ENCODE measurements at regions not wholly inside any gene's neighbourhood (a gene's known extent, or its start where the extent isn't known, plus 50 kb on each side); places are given as distances from the start of the nearest gene placed in this dataset.

DNA sequence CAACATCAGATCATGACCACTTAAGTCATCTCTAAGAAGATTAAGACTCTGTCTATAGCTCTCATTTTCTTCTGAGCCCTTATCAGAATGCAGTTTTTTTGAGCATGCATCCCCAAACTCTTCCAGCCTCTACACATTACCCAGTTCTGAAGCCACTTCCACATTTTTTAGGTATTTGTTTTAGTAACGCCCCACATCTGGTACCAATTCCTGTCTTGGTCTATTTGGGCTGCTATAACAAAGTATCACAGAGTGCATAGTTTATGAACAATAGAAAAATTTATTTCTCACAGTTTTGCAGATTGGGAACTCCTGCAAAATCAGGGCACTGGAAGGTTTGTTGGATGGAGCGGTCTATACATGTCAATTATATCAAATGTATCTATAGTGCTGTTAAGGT, 107.7 kb upstream of the KCND2 start:
- Mint-ChIP-seq H3K27ac (ENCODE audit: unreplicated experiment) (no peak overlapping the region), H3K4me1 (ENCODE audit: low read depth, unreplicated experiment) (no peaks in the 10 kb centered on the region), H3K36me3 (ENCODE audit: unreplicated experiment) (no peaks in the 10 kb centered on the region), H3K27me3 (ENCODE audit: unreplicated experiment) (no peaks in the 10 kb centered on the region), H3K4me3 (ENCODE audit: unreplicated experiment) (no peak overlapping the region), H3K9me3 (ENCODE audit: unreplicated experiment) (no peaks in the 10 kb centered on the region)
- TF ChIP-seq, protein P1, sequence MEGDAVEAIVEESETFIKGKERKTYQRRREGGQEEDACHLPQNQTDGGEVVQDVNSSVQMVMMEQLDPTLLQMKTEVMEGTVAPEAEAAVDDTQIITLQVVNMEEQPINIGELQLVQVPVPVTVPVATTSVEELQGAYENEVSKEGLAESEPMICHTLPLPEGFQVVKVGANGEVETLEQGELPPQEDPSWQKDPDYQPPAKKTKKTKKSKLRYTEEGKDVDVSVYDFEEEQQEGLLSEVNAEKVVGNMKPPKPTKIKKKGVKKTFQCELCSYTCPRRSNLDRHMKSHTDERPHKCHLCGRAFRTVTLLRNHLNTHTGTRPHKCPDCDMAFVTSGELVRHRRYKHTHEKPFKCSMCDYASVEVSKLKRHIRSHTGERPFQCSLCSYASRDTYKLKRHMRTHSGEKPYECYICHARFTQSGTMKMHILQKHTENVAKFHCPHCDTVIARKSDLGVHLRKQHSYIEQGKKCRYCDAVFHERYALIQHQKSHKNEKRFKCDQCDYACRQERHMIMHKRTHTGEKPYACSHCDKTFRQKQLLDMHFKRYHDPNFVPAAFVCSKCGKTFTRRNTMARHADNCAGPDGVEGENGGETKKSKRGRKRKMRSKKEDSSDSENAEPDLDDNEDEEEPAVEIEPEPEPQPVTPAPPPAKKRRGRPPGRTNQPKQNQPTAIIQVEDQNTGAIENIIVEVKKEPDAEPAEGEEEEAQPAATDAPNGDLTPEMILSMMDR (IDR thresholded peaks at IDR 0.05; ENCODE audit: partially characterized antibody, unreplicated experiment), result no peak
- DNase-seq, result no peak

DNA sequence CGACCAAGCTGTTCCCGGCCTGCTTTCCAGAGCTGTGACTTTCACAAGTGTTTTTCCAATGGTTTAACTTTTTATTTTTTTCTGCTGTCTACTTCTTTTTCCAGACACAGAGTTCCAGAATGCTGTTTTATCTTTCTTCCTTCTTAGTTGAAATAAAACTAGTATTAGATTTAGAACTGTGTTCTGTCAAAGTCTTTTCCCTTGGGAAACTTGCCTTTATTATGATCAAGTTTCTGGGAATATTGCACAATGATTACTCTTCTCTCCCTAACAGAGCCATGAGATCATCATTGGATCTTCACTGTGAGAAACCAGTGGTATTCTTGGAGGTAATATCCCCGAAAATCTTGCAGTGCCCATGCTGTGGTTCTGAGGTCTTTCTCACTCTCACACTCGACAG, 104.9 kb upstream of the KCND2 start:
- no peak for DNase-seq
- no peak overlapping the region for H3K27ac Mint-ChIP-seq (ENCODE audit: unreplicated experiment)
- H3K4me3 Mint-ChIP-seq (ENCODE audit: unreplicated experiment), result no peak overlapping the region
- no peaks in the 10 kb centered on the region for H3K36me3 Mint-ChIP-seq (ENCODE audit: unreplicated experiment)
- H3K27me3 Mint-ChIP-seq (ENCODE audit: unreplicated experiment), result no peaks in the 10 kb centered on the region
- no peaks in the 10 kb centered on the region for H3K9me3 Mint-ChIP-seq (ENCODE audit: unreplicated experiment)
- H3K4me1 Mint-ChIP-seq (ENCODE audit: low read depth, unreplicated experiment), result no peaks in the 10 kb centered on the region
- TF ChIP-seq, protein P1 (IDR thresholded peaks at IDR 0.05; ENCODE audit: partially characterized antibody, unreplicated experiment), result no peak

DNA sequence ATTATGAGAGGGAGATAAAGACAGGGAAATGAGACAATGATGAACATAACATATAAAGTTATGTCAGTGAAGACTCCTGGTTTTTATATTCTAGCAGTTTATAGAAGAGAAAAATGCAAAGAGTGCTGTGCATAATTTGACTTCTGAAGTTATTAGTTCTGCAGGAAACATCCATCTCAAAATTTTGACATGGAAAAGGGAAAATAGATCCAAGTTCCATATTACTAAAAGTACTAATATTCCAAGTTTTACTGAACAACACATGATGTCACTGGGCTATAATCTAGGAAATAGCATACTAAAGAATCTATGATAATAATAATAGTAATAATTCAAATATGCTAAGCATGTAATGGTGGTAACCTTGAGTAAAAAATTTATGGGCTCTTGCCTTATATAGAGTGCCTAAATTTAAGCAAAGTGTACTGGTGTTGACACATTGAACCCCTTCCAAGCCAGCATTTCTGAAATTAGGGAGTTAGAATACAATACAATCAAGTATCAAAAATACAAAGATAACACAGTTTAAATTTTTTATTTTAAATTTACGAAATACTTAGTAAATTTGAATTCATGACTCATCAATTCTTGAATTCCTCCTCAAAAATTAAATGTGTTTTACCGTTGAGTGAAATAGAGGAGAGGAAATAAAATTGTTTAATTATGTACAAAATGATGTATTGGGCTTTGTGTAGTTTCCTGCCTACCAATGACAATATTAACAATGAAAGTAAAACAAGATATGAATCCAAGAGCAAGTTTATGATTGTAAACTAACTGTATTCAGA, 102.8 kb upstream of the KCND2 start:
- H3K36me3 Mint-ChIP-seq (ENCODE audit: unreplicated experiment), result no peaks in the 10 kb centered on the region
- H3K4me1 Mint-ChIP-seq (ENCODE audit: low read depth, unreplicated experiment), result no peaks in the 10 kb centered on the region
- no peak overlapping the region for H3K27ac Mint-ChIP-seq (ENCODE audit: unreplicated experiment)
- TF ChIP-seq, protein P1 (IDR thresholded peaks at IDR 0.05; ENCODE audit: partially characterized antibody, unreplicated experiment), result no peak
- DNase-seq, result no peak
- H3K9me3 Mint-ChIP-seq (ENCODE audit: unreplicated experiment), result no peaks in the 10 kb centered on the region
- no peaks in the 10 kb centered on the region for H3K27me3 Mint-ChIP-seq (ENCODE audit: unreplicated experiment)
- H3K4me3 Mint-ChIP-seq (ENCODE audit: unreplicated experiment), result no peak overlapping the region

- H3K4me3 Mint-ChIP-seq (ENCODE audit: unreplicated experiment), result no peak overlapping the region
- no peaks in the 10 kb centered on the region for H3K36me3 Mint-ChIP-seq (ENCODE audit: unreplicated experiment)
- no peak overlapping the region for H3K27ac Mint-ChIP-seq (ENCODE audit: unreplicated experiment)
- no peaks in the 10 kb centered on the region for H3K9me3 Mint-ChIP-seq (ENCODE audit: unreplicated experiment)
- DNase-seq, result no peak
- TF ChIP-seq, protein P1 (IDR thresholded peaks at IDR 0.05; ENCODE audit: partially characterized antibody, unreplicated experiment), result no peak
- H3K27me3 Mint-ChIP-seq (ENCODE audit: unreplicated experiment), result no peaks in the 10 kb centered on the region
- no peaks in the 10 kb centered on the region for H3K4me1 Mint-ChIP-seq (ENCODE audit: low read depth, unreplicated experiment)
These were observed 102.1 kb upstream of the KCND2 start for GRCh38 chr7:120170834-120171233.

DNA sequence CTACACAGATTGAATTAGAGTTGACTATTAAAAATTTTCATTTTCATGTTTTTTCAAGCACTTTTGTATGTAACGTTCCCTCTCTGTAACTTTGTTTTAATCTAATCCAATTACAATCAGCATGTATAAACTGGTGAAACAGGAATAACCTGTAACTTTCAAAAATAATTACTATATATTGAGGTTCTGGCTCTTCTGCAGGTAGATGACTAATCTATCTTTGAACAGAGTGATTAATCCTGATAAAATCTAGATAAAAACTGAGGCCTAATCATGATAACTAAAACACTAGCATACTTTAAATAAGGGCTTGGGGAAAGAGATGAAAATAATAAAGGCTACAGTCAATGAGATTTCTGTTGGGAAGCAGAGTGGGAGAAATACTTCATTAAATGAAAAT, 101.6 kb upstream of the KCND2 start:
- no peak for DNase-seq
- Mint-ChIP-seq H3K4me3 (ENCODE audit: unreplicated experiment) (no peak overlapping the region), H3K27me3 (ENCODE audit: unreplicated experiment) (no peaks in the 10 kb centered on the region), H3K27ac (ENCODE audit: unreplicated experiment) (no peak overlapping the region), H3K4me1 (ENCODE audit: low read depth, unreplicated experiment) (no peaks in the 10 kb centered on the region), H3K36me3 (ENCODE audit: unreplicated experiment) (no peaks in the 10 kb centered on the region), H3K9me3 (ENCODE audit: unreplicated experiment) (no peaks in the 10 kb centered on the region)
- TF ChIP-seq, protein P1 (IDR thresholded peaks at IDR 0.05; ENCODE audit: partially characterized antibody, unreplicated experiment), result no peak

All from glutamatergic neuron (in vitro differentiated cells).